Natural killer cell (primary cell): ENCODE measurements at regions not wholly inside any gene's neighbourhood (a gene's known extent, or its start where the extent isn't known, plus 50 kb on each side); places are given as distances from the start of the nearest gene placed in this dataset.

Source experiments
- ATAC-seq, 3 donors: fragments of 150-1000 bp in 2 of 3; fragments of 200-7000 bp in 1 of 3; cut with Tn5 transposase; 1 replicate in 1 of 3; 2 replicates in 2 of 3; pipeline ENCODE4 v1.10.0; 2021; ENCODE audit warnings: mild to moderate bottlenecking in 2 of 3, moderate library complexity in 2 of 3
- DNase-seq, 2 donors: peaks; one replicate each; pipeline versions ENCODE4 v3.0.0 to v3.0.0-alpha.2; 2013 to 2021; ENCODE audit warnings: mixed read lengths in 1 of 2
- H3K27ac ChIP-seq: one replicate; pipeline ENCODE4 v1.5.1; 2013; ENCODE audit warnings: mild to moderate bottlenecking, low read length
- H3K27me3 ChIP-seq: one replicate; pipeline ENCODE4 v1.6.1; 2013; ENCODE audit warnings: low read length; ENCODE audit not compliant: control insufficient read depth, insufficient read depth
- H3K36me3 ChIP-seq: one replicate; pipeline ENCODE4 v1.6.1; 2013; ENCODE audit warnings: low read length; ENCODE audit not compliant: control insufficient read depth, insufficient read depth
- H3K4me1 ChIP-seq: one replicate; pipeline ENCODE4 v1.6.1; 2013; ENCODE audit warnings: low read length; ENCODE audit not compliant: control insufficient read depth, insufficient read depth
- H3K4me3 ChIP-seq: one replicate; pipeline ENCODE4 v1.5.1; 2013; ENCODE audit warnings: low read length
- H3K9me3 ChIP-seq: one replicate; pipeline ENCODE4 v1.6.1; 2013; ENCODE audit warnings: low read length; ENCODE audit not compliant: control insufficient read depth, insufficient read depth
- H3K27ac Mint-ChIP-seq, 2 donors: one replicate each; pipeline ENCODE4 v1.8.0; 2022; ENCODE audit warnings: mild to moderate bottlenecking in 2 of 2, mixed read lengths in 2 of 2, moderate library complexity in 1 of 2
- H3K27me3 Mint-ChIP-seq, 2 donors: one replicate each; pipeline ENCODE4 v1.8.0; 2022; ENCODE audit warnings: low read depth in 2 of 2, mixed read lengths in 2 of 2
- H3K36me3 Mint-ChIP-seq: one replicate; pipeline ENCODE4 v1.8.0; 2022; ENCODE audit warnings: mixed read lengths
- H3K4me1 Mint-ChIP-seq, 2 donors: one replicate each; pipeline ENCODE4 v1.8.0; 2022; ENCODE audit warnings: mixed read lengths in 2 of 2
- H3K4me3 Mint-ChIP-seq: one replicate; pipeline ENCODE4 v1.8.0; 2022; ENCODE audit warnings: mild to moderate bottlenecking, moderate library complexity, mixed read lengths
- H3K9me3 Mint-ChIP-seq, 2 donors: one replicate each; pipeline ENCODE4 v1.8.0; 2022; ENCODE audit warnings: mixed read lengths in 2 of 2
- WGBS: methylation state at CpG from one replicate; pipeline ENCODE4 v1.1.7; 2013; ENCODE audit warnings: missing lambda C conversion rate; ENCODE audit not compliant: insufficient coverage; 5-methylcytosine and 5-hydroxymethylcytosine counted together
- intact Hi-C: fragments of 100-400 bp; cut with micrococcal nuclease; formaldehyde crosslinking; loops from one replicate; pipeline ENCODE4 v1.14.2; 2022
- TF ChIP-seq, protein P1 (sequence below): fragments of 200-600 bp; IDR thresholded peaks from one replicate; pipeline ENCODE4 v1.8.0; 2022; ENCODE audit warnings: antibody characterized with exemption

DNA sequence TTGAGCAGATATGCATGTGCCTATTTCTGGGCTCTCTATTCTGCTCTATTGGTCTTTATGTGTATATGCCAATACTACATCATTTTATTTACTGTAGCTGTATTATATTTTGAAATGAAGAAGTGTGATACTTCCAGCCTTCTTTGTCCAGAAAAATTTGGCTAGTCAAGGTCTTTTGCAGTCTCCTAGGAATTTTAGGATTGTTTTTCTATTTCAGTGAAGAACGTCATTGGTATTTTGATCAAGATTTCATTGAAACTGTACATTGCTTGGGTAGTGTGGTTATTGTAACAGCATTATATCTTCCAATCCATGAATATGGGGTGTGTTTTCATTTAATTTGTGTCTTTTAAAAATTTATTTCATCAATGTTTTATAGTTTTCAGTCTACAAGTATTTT lies 400.3 kb downstream of the AASDHPPT start:
- H3K27me3 Mint-ChIP-seq, result no peaks in the 10 kb centered on the region
- Histone ChIP-seq H3K4me3 (no peak overlapping the region), H3K9me3 (peaks cover 4% of the 10 kb centered on the region), H3K4me1 (no peaks in the 10 kb centered on the region), H3K36me3 (no peaks in the 10 kb centered on the region), H3K27ac (no peak overlapping the region), H3K27me3 (no peaks in the 10 kb centered on the region)
- TF ChIP-seq, protein P1, sequence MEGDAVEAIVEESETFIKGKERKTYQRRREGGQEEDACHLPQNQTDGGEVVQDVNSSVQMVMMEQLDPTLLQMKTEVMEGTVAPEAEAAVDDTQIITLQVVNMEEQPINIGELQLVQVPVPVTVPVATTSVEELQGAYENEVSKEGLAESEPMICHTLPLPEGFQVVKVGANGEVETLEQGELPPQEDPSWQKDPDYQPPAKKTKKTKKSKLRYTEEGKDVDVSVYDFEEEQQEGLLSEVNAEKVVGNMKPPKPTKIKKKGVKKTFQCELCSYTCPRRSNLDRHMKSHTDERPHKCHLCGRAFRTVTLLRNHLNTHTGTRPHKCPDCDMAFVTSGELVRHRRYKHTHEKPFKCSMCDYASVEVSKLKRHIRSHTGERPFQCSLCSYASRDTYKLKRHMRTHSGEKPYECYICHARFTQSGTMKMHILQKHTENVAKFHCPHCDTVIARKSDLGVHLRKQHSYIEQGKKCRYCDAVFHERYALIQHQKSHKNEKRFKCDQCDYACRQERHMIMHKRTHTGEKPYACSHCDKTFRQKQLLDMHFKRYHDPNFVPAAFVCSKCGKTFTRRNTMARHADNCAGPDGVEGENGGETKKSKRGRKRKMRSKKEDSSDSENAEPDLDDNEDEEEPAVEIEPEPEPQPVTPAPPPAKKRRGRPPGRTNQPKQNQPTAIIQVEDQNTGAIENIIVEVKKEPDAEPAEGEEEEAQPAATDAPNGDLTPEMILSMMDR, result no peak
- no peak overlapping the region for H3K4me3 Mint-ChIP-seq
- ATAC-seq (no peak), DNase-seq (no peak)
- intact Hi-C loops, result no loop called here
- 80% methylated on average over 1 of the region's 1 CpG for WGBS
- no peak overlapping the region for H3K27ac Mint-ChIP-seq
- H3K4me1 Mint-ChIP-seq, result no peaks in the 10 kb centered on the region
- H3K9me3 Mint-ChIP-seq, result peaks cover 6 to 9% of the 10 kb centered on the region in 2 donors
- peaks cover 6% of the 10 kb centered on the region for H3K36me3 Mint-ChIP-seq

GRCh38 chr11:106479646-106480045 lies 402.2 kb downstream of the AASDHPPT start:
- no peak for DNase-seq
- intact Hi-C loops, result no loop called here
- peaks cover 9 to 12% of the 10 kb centered on the region in 2 donors for H3K9me3 Mint-ChIP-seq
- H3K4me1 Mint-ChIP-seq, result no peaks in the 10 kb centered on the region
- H3K27ac ChIP-seq, result no peak overlapping the region
- H3K9me3 ChIP-seq, result peaks cover 4% of the 10 kb centered on the region
- H3K27ac Mint-ChIP-seq, result no peak overlapping the region
- no peaks in the 10 kb centered on the region for H3K4me1 ChIP-seq
- no peaks in the 10 kb centered on the region for H3K27me3 ChIP-seq
- no peak overlapping the region for H3K4me3 ChIP-seq
- H3K4me3 Mint-ChIP-seq, result no peak overlapping the region
- WGBS, result 85% methylated on average over 3 of the region's 3 CpGs
- H3K36me3 Mint-ChIP-seq, result peaks cover 6% of the 10 kb centered on the region
- no peak for ATAC-seq
- TF ChIP-seq, protein P1, result no peak
- no peaks in the 10 kb centered on the region for H3K27me3 Mint-ChIP-seq
- no peaks in the 10 kb centered on the region for H3K36me3 ChIP-seq

DNA sequence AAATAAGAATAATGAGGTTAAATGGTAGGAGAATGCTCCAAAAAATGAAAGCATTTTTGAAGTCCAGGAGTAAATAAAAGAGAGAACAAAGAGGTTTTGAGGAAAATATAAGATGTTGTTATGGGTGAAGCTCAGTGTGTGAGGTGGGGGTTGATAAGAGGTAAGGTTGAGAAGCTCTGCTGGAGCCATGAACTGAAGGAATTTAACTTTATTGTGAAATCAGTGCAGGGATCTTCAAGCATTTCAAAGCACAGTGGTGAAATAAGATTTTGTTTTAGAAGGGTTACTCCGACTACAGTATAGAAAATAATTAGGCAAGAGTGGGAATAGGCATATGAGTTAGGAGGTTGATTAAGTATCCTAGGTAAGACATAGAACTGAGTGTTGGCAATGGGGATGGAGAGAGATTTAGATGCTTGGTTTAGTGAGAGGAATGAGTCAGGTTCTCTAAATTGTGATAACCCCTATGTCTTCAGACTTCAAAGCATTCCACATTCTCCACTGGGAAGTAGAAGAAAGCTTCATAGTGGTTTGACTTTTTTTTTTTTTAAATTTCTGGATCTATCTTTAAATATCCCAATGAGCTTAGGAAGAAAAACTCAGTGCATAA lies 403.2 kb downstream of the AASDHPPT start:
- H3K36me3 ChIP-seq, result no peaks in the 10 kb centered on the region

More for the DNA sequence above, 403.2 kb downstream of the AASDHPPT start:
- Histone ChIP-seq H3K4me3 (no peak overlapping the region), H3K4me1 (no peaks in the 10 kb centered on the region), H3K27me3 (no peaks in the 10 kb centered on the region), H3K27ac (no peak overlapping the region), H3K9me3 (peaks cover 4% of the 10 kb centered on the region)
- no peak overlapping the region for H3K4me3 Mint-ChIP-seq
- H3K27me3 Mint-ChIP-seq, result no peaks in the 10 kb centered on the region
- TF ChIP-seq, protein P1, result no peak
- H3K9me3 Mint-ChIP-seq, result peaks cover 12% of the 10 kb centered on the region in 2 donors
- ATAC-seq (no peak), DNase-seq (no peak)
- intact Hi-C loops, result no loop called here
- no peak overlapping the region for H3K27ac Mint-ChIP-seq
- H3K36me3 Mint-ChIP-seq, result peaks cover 6% of the 10 kb centered on the region
- WGBS, result 90% methylated on average over 1 of the region's 1 CpG
- no peaks in the 10 kb centered on the region for H3K4me1 Mint-ChIP-seq
